A549 (cell line): ENCODE measurements at regions not wholly inside any gene's neighbourhood (a gene's known extent, or its start where the extent isn't known, plus 50 kb on each side); places are given as distances from the start of the nearest gene placed in this dataset.
"Not testable (repeated sequence)": the region's sequence is repeated elsewhere in the genome, so short reads cannot be mapped to it uniquely, and the experiment has no call there.

Experiments used
- ATAC-seq, 2 experiments: fragments of 200-7000 bp in 1 of 2; fragments of >200 bp in 1 of 2; cut with Nextera tagmentation in 1 of 2; cut with Tn5 transposase in 1 of 2; 3 replicates each; pipeline versions ENCODE4 v1.8.0 to v1.9.1; 2018 to 2020; ENCODE audit warnings: mild to moderate bottlenecking in 1 of 2, moderate library complexity in 1 of 2
- CTCF ChIA-PET: fragments of 300-600 bp; sonication (Branson Sonifier 250); formaldehyde crosslinking; extraction: SDS; loops from one replicate; lab custom pipeline; 2021; ENCODE audit warnings: antibody characterized with exemption, inconsistent platforms; lab: Yijun Ruan, JAX
- POLR2A ChIA-PET: fragments of 350-600 bp; formaldehyde crosslinking; extraction: SDS; loops from one replicate; lab custom pipeline; 2021; ENCODE audit warnings: antibody characterized with exemption, inconsistent platforms; lab: Yijun Ruan, JAX
- DNase-seq, 2 experiments: peaks; one replicate each; pipeline versions ENCODE4 v3.0.0 to v3.0.0-alpha.2; 2011 to 2016; ENCODE audit warnings: low read depth in 1 of 2, low spot score in 1 of 2
- FAIRE-seq: peaks from 2 replicates; lab custom pipeline; 2011; peaks lifted over from hg19 to GRCh38; lab: Jason Lieb, UNC
- H3K27ac ChIP-seq, 2 experiments: fragments of >200 bp; sonication (Bioruptor Twin); formaldehyde crosslinking; 3 replicates each; pipeline ENCODE4 v1.5.1; 2016 to 2017
- H3K4me1 ChIP-seq: fragments of >200 bp; sonication (Bioruptor Twin); formaldehyde crosslinking; 3 replicates; pipeline ENCODE4 v1.6.1; 2016
- H3K4me2 ChIP-seq: fragments of >200 bp; sonication (Bioruptor Twin); formaldehyde crosslinking; 3 replicates; pipeline ENCODE4 v1.6.1; 2016
- H3K4me3 ChIP-seq: fragments of >200 bp; sonication (Bioruptor Twin); formaldehyde crosslinking; 3 replicates; pipeline ENCODE4 v1.5.1; 2016
- H3K9me3 ChIP-seq: fragments of >200 bp; sonication (Bioruptor Twin); formaldehyde crosslinking; 3 replicates; pipeline ENCODE4 v1.6.1; 2016
- GATA3 ChIP-seq: IDR thresholded peaks from 2 replicates; pipeline ENCODE4 v1.6.1; 2012; ENCODE audit warnings: borderline replicate concordance
- JUN ChIP-seq, 2 experiments: fragments of >200 bp; sonication (Bioruptor Twin); formaldehyde crosslinking; IDR thresholded peaks; 2 replicates in 1 of 2; 3 replicates in 1 of 2; pipeline ENCODE4 v1.6.1; 2016 to 2017
- MAFK ChIP-seq: fragments of 450-650 bp; IDR thresholded peaks from 2 replicates; pipeline ENCODE4 v1.6.1; 2014; ENCODE audit not compliant: partially characterized antibody
- ZSCAN20 ChIP-seq: fragments of 250-450 bp; sonication (Bioruptor Pico); IDR thresholded peaks from 2 replicates; pipeline ENCODE4 v1.8.0; 2022; ENCODE audit warnings: mild to moderate bottlenecking, moderate library complexity
- WGBS: methylation state at CpG from one replicate; pipeline ENCODE4 v1.1.6; 2017; ENCODE audit errors: missing lambda C conversion rate; 5-methylcytosine and 5-hydroxymethylcytosine counted together
- TF ChIP-seq, protein P1 (sequence below): IDR thresholded peaks from 2 replicates; pipeline ENCODE4 v1.6.1; 2012

DNA sequence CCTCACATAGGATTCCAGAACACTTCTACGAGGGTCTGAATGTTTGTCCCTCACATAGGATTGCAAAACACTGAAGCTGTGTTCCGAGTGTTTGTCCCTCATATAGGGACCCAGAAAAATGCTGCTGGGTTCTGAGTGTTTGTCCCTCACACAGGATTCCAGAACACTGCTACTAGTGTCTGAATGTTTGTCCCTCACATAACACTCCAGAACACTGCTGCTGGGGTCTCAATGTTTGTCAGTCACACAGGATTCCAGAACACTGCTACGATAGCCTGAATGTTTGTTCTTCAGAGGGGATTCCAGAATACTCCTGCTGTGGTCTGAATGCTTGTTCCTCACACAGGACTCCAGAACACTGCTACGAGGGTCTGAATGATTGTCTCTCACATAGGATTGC, 218.7 kb downstream of the FOXD4L6 start:
- FAIRE-seq (no peak), ATAC-seq (no peak), DNase-seq (no peak)
- no peak overlapping the region for H3K4me2 ChIP-seq
- no peak overlapping the region for H3K4me3 ChIP-seq
- no peaks in the 10 kb centered on the region for H3K4me1 ChIP-seq
- peaks cover 94% of the 10 kb centered on the region for H3K9me3 ChIP-seq
- CTCF ChIA-PET: no interaction called here
- H3K27ac ChIP-seq: no peak overlapping the region
- POLR2A ChIA-PET: no interaction called here
- TF ChIP-seq GATA3: no peak
- no peak for TF ChIP-seq ZSCAN20
- TF ChIP-seq, protein P1, sequence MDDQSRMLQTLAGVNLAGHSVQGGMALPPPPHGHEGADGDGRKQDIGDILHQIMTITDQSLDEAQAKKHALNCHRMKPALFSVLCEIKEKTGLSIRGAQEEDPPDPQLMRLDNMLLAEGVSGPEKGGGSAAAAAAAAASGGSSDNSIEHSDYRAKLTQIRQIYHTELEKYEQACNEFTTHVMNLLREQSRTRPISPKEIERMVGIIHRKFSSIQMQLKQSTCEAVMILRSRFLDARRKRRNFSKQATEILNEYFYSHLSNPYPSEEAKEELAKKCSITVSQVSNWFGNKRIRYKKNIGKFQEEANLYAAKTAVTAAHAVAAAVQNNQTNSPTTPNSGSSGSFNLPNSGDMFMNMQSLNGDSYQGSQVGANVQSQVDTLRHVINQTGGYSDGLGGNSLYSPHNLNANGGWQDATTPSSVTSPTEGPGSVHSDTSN: no peak
- TF ChIP-seq MAFK: no peak
- 3% methylated on average over 4 of the region's 4 CpGs for WGBS

DNA sequence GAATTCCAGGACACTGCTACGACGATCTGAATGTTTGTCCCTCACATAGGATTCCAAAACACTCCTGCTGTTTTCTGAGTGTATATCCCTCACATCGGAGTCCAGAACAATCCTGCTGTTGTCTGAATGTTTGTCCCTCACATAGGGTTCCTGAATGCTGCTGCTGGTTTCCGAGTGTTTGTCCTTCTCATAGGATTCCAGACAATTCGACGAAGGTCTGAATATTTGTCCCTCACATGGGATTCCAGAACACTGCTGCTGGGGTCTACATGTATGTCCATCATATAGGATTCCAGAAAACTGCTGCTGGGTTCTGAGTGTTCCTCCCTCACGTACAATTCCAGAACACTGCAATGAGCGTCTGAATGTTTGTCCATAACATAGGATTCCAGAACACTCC, 219.4 kb downstream of the FOXD4L6 start:
- FAIRE-seq, H3K4me1 ChIP-seq, H3K4me3 ChIP-seq, DNase-seq, H3K27ac ChIP-seq, ATAC-seq, H3K4me2 ChIP-seq, POLR2A ChIA-PET, CTCF ChIA-PET: not testable (repeated sequence)
- peaks cover 89% of the 10 kb centered on the region for H3K9me3 ChIP-seq
- 10% methylated on average over 8 of the region's 8 CpGs for WGBS

DNA sequence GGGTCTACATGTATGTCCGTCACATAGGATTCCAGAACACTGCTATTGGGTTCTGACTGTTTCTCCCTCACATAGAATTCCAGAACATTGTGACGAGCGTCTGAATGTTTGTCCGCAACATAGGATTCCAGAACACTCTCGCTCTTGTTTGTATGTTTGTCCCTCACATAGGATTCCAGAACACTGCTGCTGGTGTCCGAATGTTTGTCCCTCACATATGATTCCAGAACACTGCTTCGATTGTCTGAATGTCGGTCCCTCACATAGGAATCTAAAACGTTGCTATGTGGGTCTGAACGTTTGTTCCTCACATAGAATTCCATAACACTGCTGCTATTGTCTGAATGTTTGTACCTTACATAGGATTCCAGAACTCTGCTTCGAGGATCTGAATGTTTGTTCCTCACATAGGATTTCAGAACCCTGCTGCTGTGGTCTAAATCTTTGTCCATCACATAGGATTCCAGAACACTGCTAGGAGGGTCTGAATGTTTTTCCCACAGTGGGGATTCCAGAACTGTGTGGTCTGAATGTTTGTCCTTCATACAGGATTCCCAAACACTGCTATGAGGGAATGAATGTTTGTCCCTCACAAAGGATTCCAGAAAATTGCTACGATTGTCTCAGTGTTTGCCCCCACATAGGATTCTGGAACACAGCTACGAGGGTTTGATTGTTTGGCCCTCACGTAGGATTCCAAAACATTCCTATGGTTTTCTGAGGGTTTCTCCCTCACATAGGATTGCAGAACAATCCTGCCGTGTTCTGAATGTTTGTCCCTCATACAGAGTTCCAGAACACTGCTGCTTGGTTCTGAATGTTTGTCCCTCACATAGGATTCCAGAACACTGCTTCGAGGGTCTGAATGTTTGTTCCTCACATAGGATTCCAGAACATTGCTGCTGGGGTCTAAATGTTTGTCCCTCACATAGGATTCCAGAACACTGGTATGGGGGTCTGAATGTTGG, 220.5 kb downstream of the FOXD4L6 start:
- no peak overlapping the region for H3K4me3 ChIP-seq
- TF ChIP-seq, protein P1: no peak
- TF ChIP-seq JUN (IDR thresholded peaks at IDR 0.05): no peak
- ChIA-PET POLR2A (no interaction called here), CTCF (no interaction called here)
- peak in 1 of 2 experiments; percentile 32; a peak in 3 of 6 replicates for ATAC-seq
- H3K4me2 ChIP-seq: no peak overlapping the region
- peaks cover 84% of the 10 kb centered on the region for H3K9me3 ChIP-seq
- H3K27ac ChIP-seq: no peak overlapping the region
- DNase-seq: no peak
- WGBS: 15% methylated on average over 16 of the region's 16 CpGs
- no peaks in the 10 kb centered on the region for H3K4me1 ChIP-seq
- no peak for FAIRE-seq

DNA sequence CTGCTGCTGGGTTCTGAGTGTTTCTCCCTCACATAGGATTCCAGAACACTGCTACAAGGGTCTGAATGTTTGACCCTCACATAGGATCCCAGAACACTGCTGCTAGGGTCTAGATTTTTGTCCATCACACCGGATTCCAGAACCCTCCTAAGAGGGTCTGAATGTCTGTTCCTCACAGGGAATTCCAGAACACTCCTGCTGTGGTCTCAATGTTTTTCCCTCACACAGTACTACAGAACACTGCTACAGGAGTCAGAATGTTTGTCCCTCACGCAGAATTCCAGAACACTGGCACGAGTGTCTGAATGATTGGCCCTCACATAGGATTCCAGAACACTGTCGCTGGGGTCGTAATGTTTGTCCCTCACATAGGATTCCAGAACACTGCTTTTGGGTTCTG, 221.6 kb downstream of the FOXD4L6 start:
- POLR2A ChIA-PET, DNase-seq, H3K4me1 ChIP-seq, FAIRE-seq, H3K4me3 ChIP-seq, H3K4me2 ChIP-seq, H3K27ac ChIP-seq, CTCF ChIA-PET: not testable (repeated sequence)
- WGBS: 13% methylated on average over 5 of the region's 5 CpGs
- peak in 1 of 2 experiments; percentile 46; a peak in 3 of 6 replicates for ATAC-seq
- peaks cover 75% of the 10 kb centered on the region for H3K9me3 ChIP-seq

DNA sequence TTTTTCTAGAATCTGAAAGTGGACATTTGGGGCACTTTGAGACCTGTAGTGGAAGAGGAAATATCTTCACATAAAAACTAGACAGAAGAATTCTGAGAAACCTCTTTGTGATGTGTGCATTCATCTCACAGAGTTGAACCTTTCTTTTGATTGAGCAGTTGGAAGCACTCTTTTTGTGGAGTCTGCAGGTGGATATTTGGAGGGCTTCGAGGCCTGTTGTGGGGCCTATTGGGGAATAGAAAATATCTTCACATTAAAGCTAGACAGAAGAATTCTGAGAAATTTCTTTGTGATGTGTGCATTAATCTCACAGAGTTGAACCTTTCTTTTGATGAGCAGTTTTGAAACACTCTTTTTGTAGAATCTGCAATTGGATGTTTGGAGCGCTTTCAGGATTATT, 236.2 kb downstream of the FOXD4L6 start:
- FAIRE-seq, H3K4me2 ChIP-seq, H3K4me1 ChIP-seq, DNase-seq, H3K4me3 ChIP-seq, H3K27ac ChIP-seq, CTCF ChIA-PET, POLR2A ChIA-PET, ATAC-seq: not testable (repeated sequence)
- 45% methylated on average over 2 of the region's 2 CpGs for WGBS
- H3K9me3 ChIP-seq: peaks cover 43% of the 10 kb centered on the region

DNA sequence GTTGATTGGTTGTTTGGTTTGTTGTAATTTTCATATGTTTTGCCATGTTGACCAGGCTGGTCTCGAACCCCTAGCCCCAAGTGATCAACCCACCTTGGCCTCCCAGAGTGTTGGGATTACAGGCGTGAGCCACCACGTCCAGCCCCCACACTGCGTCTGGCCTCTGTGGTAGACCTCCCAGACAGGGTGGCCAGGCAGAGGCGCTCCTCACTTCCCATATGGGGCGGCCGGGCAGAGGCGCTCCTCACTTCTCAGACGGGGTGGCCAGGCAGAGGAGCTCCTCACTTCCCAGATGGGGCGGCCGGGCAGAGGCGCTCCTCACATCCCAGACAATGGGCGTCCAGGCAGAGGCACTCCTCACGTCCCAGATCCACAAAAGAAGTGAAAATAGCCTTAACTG, 242.6 kb downstream of the FOXD4L6 start:
- H3K4me3 ChIP-seq, DNase-seq, H3K4me2 ChIP-seq, ATAC-seq, CTCF ChIA-PET, H3K4me1 ChIP-seq, H3K27ac ChIP-seq, FAIRE-seq, POLR2A ChIA-PET: not testable (repeated sequence)
- 43% methylated on average over 14 of the region's 14 CpGs for WGBS
- H3K9me3 ChIP-seq: peaks cover 57% of the 10 kb centered on the region

DNA sequence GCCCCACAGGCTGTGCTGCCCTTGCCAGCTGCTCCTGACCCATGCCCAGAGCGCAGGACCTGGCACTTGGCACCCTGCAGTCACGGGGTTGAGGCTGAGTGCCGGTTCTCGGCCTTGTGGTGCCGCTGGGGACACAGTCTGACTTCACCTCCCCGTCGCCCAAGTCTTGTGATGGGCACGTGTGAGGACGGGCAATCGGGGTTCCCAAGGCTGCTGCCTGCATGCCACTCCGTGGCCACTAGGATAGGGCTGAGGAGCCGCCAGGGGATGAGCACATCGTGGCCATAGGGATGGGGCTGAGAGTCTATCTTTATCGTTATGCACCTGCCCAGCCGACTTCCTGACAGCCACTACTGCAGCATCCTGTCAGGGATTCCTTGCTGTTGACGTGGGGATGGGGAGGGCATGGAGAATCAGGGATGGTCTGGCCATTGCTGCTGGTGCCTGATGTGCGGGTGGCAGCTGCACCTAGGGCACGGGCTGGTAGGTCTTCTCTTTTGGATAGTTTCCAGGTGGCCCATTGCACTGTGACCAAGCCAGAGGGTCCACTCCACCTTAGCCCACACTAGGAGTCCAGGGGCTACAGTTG, 243.5 kb downstream of the FOXD4L6 start:
- 30% methylated on average over 18 of the region's 18 CpGs for WGBS
- H3K4me1 ChIP-seq, POLR2A ChIA-PET: not testable (repeated sequence)

More for the DNA sequence above, 243.5 kb downstream of the FOXD4L6 start:
- DNase-seq, CTCF ChIA-PET, H3K4me3 ChIP-seq, ATAC-seq, FAIRE-seq, H3K4me2 ChIP-seq, H3K27ac ChIP-seq: not testable (repeated sequence)
- peaks cover 53% of the 10 kb centered on the region for H3K9me3 ChIP-seq
